KMS-11 (cell line): ENCODE measurements at regions not wholly inside any gene's neighbourhood (a gene's known extent, or its start where the extent isn't known, plus 50 kb on each side); places are given as distances from the start of the nearest gene placed in this dataset.

Source experiments
- H2AFZ ChIP-seq: fragments of 200-600 bp; sonication (generic); 2 replicates; pipeline ENCODE4 v1.6.1; 2016; ENCODE audit warnings: antibody characterized with exemption, mixed run types, low read depth
- H3K27ac ChIP-seq: fragments of 200-600 bp; sonication (generic); 2 replicates; pipeline ENCODE4 v1.6.1; 2016; ENCODE audit warnings: mild to moderate bottlenecking, mixed run types
- H3K27me3 ChIP-seq: fragments of 200-600 bp; sonication (generic); 2 replicates; pipeline ENCODE4 v1.6.1; 2017; ENCODE audit warnings: mild to moderate bottlenecking, low read depth, mixed run types, moderate library complexity; ENCODE audit not compliant: insufficient read depth
- H3K36me3 ChIP-seq: fragments of 200-600 bp; sonication (generic); 2 replicates; pipeline ENCODE4 v1.6.1; 2017; ENCODE audit warnings: mild to moderate bottlenecking, mixed run types; ENCODE audit not compliant: insufficient read depth
- H3K4me1 ChIP-seq: fragments of 200-600 bp; sonication (generic); 2 replicates; pipeline ENCODE4 v1.6.1; 2016; ENCODE audit warnings: mild to moderate bottlenecking, low read depth, mixed run types; ENCODE audit not compliant: poor library complexity, severe bottlenecking
- H3K4me2 ChIP-seq: fragments of 200-600 bp; sonication (generic); 2 replicates; pipeline ENCODE4 v1.7.0; 2016; ENCODE audit warnings: mild to moderate bottlenecking, mixed run types
- H3K4me3 ChIP-seq: fragments of 200-600 bp; sonication (generic); IDR thresholded peaks from 2 replicates; pipeline ENCODE4 v1.6.1; 2017; ENCODE audit warnings: low read depth, low read length, mixed read lengths; ENCODE audit not compliant: insufficient read depth
- H3K79me2 ChIP-seq: fragments of 200-600 bp; sonication (generic); 2 replicates; pipeline ENCODE4 v1.6.1; 2016; ENCODE audit warnings: low read depth, mixed run types; ENCODE audit not compliant: insufficient read depth
- H3K9ac ChIP-seq: fragments of 200-600 bp; sonication (generic); 2 replicates; pipeline ENCODE4 v1.6.1; 2016; ENCODE audit warnings: mild to moderate bottlenecking, mixed run types
- H4K20me1 ChIP-seq: fragments of 200-600 bp; sonication (generic); 2 replicates; pipeline ENCODE4 v1.6.1; 2016; ENCODE audit warnings: mild to moderate bottlenecking, mixed run types; ENCODE audit not compliant: insufficient read depth
- CTCF ChIP-seq: fragments of 200-600 bp; sonication (generic); conservative IDR thresholded peaks from 2 replicates; pipeline ENCODE4 v1.6.1; 2017; ENCODE audit warnings: low read depth, mild to moderate bottlenecking, antibody characterized with exemption, low read length, moderate library complexity, mixed read lengths

DNA sequence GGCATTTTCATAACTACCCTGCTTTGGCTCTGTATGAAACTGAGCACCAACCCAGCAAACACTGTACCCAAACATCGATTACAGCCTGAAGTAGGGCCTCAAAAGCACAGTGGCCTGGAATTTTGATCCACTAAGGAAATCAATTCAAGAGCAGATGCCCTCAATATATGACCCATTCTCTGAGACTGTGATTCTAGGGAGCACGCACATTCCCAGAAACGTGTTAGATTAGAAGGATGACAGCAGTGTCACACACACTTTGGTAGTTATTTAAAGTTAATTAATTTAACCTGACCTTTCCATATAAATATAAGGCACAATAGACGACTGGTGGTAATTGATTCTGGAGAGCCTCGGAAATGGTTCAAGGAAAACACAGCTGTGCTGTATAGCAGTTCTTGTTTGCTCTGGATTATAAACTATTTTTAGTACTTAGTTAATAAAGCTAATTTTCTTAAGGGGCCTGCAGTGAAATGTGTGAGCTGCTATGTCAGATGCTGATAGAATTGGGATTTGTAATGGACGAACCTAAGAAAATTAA is 126.3 kb upstream of the ZNF385D start:
- Histone ChIP-seq H3K4me2 (no peak overlapping the region), H3K79me2 (no peaks in the 10 kb centered on the region), H3K27me3 (no peaks in the 10 kb centered on the region), H3K4me3 (no peak overlapping the region), H4K20me1 (no peaks in the 10 kb centered on the region), H3K27ac (no peak overlapping the region), H3K36me3 (no peaks in the 10 kb centered on the region), H3K9ac (no peak overlapping the region), H3K4me1 (no peaks in the 10 kb centered on the region), H2AFZ (no peak overlapping the region)
- no peak for TF ChIP-seq CTCF

GRCh38 chr3:21879184-21879886 is 128.3 kb upstream of the ZNF385D start:
- Histone ChIP-seq H3K27me3 (no peaks in the 10 kb centered on the region), H3K9ac (no peak overlapping the region), H3K36me3 (no peaks in the 10 kb centered on the region), H3K4me1 (no peaks in the 10 kb centered on the region), H3K4me3 (no peak overlapping the region), H3K79me2 (no peaks in the 10 kb centered on the region), H3K4me2 (no peak overlapping the region), H3K27ac (no peak overlapping the region), H2AFZ (no peak overlapping the region), H4K20me1 (no peaks in the 10 kb centered on the region)
- no peak for TF ChIP-seq CTCF

- H3K4me2 ChIP-seq, result no peak overlapping the region
- H4K20me1 ChIP-seq, result no peaks in the 10 kb centered on the region
- no peak overlapping the region for H2AFZ ChIP-seq
- no peak overlapping the region for H3K27ac ChIP-seq
- no peak overlapping the region for H3K9ac ChIP-seq
- no peak for TF ChIP-seq CTCF
- no peak overlapping the region for H3K4me3 ChIP-seq
- H3K4me1 ChIP-seq, result no peaks in the 10 kb centered on the region
- no peaks in the 10 kb centered on the region for H3K79me2 ChIP-seq
- H3K36me3 ChIP-seq, result no peaks in the 10 kb centered on the region
- no peaks in the 10 kb centered on the region for H3K27me3 ChIP-seq
Measured at GRCh38 chr3:21888656-21889055, 137.6 kb upstream of the ZNF385D start.

- no peaks in the 10 kb centered on the region for H4K20me1 ChIP-seq
- H3K79me2 ChIP-seq, result no peaks in the 10 kb centered on the region
- H3K36me3 ChIP-seq, result no peaks in the 10 kb centered on the region
- H3K4me1 ChIP-seq, result no peaks in the 10 kb centered on the region
- no peak overlapping the region for H3K4me2 ChIP-seq
- H3K9ac ChIP-seq, result no peak overlapping the region
- no peak overlapping the region for H3K4me3 ChIP-seq
- TF ChIP-seq CTCF, result no peak
- no peak overlapping the region for H3K27ac ChIP-seq
- no peak overlapping the region for H2AFZ ChIP-seq
- H3K27me3 ChIP-seq, result no peaks in the 10 kb centered on the region
Measured at GRCh38 chr3:21889166-21889565, 138.2 kb upstream of the ZNF385D start.
